DND-41 (cell line): ENCODE measurements at regions not wholly inside any gene's neighbourhood (a gene's known extent, or its start where the extent isn't known, plus 50 kb on each side); places are given as distances from the start of the nearest gene placed in this dataset.

Experiments used
- ATAC-seq: fragments of 200-7000 bp; cut with Tn5 transposase; 3 replicates; pipeline ENCODE4 v1.9.1; 2021; ENCODE audit warnings: low read depth; ENCODE audit not compliant: insufficient read depth
- DNase-seq: peaks from one replicate; pipeline ENCODE4 v3.0.0-alpha.2; 2020
- H2AFZ ChIP-seq: 2 replicates; pipeline ENCODE4 v1.6.0; 2012; ENCODE audit warnings: low read depth, low read length
- H3K27ac ChIP-seq: 2 replicates; pipeline ENCODE4 v1.5.1; 2012; ENCODE audit warnings: low read length, inconsistent platforms
- H3K27me3 ChIP-seq: fragments of 200-600 bp; sonication (generic); 2 replicates; pipeline ENCODE4 v1.6.0; 2012; ENCODE audit warnings: low read length, mild to moderate bottlenecking, inconsistent platforms; ENCODE audit not compliant: insufficient read depth, poor library complexity
- H3K36me3 ChIP-seq: 2 replicates; pipeline ENCODE4 v1.5.1; 2012; ENCODE audit warnings: low read length, inconsistent platforms; ENCODE audit not compliant: insufficient read depth
- H3K4me1 ChIP-seq: 2 replicates; pipeline ENCODE4 v1.5.1; 2012; ENCODE audit warnings: mild to moderate bottlenecking, low read length; ENCODE audit not compliant: insufficient read depth
- H3K4me2 ChIP-seq: 2 replicates; pipeline ENCODE4 v1.6.0; 2012; ENCODE audit warnings: mild to moderate bottlenecking, moderate library complexity, low read length, inconsistent platforms; ENCODE audit not compliant: insufficient read depth
- H3K4me3 ChIP-seq, 2 experiments: fragments of 200-600 bp in 1 of 2; shearing (Covaris generic) in 1 of 2; 2 replicates each; pipeline ENCODE4 v1.5.1; 2012 to 2016; ENCODE audit warnings: inconsistent platforms in 2 of 2, low read length in 2 of 2, mild to moderate bottlenecking in 2 of 2, low read depth in 1 of 2, moderate library complexity in 1 of 2
- H3K79me2 ChIP-seq: 2 replicates; pipeline ENCODE4 v1.6.0; 2012; ENCODE audit warnings: low read length, inconsistent platforms; ENCODE audit not compliant: insufficient read depth
- H3K9ac ChIP-seq: 2 replicates; pipeline ENCODE4 v1.6.0; 2012; ENCODE audit warnings: low read depth, mild to moderate bottlenecking, inconsistent platforms, low read length, moderate library complexity
- H3K9me3 ChIP-seq: 2 replicates; pipeline ENCODE4 v1.5.1; 2012; ENCODE audit warnings: low read length, moderate library complexity, mild to moderate bottlenecking, inconsistent platforms; ENCODE audit not compliant: insufficient read depth, severe bottlenecking
- H4K20me1 ChIP-seq: 2 replicates; pipeline ENCODE4 v1.6.0; 2012; ENCODE audit warnings: low read length; ENCODE audit not compliant: insufficient read depth
- CTCF ChIP-seq: IDR thresholded peaks from 2 replicates; pipeline ENCODE4 v1.5.1; 2012; ENCODE audit warnings: borderline replicate concordance, low read length, moderate library complexity, mild to moderate bottlenecking; ENCODE audit not compliant: poor library complexity, severe bottlenecking; ENCODE audit errors: extremely low read depth
- EZH2 ChIP-seq: IDR thresholded peaks from 3 replicates; pipeline ENCODE4 v1.6.1; 2012; ENCODE audit warnings: borderline replicate concordance, low read depth, mild to moderate bottlenecking, moderate library complexity, low read length, inconsistent platforms; ENCODE audit not compliant: severe bottlenecking

- Histone ChIP-seq H4K20me1 (no peaks in the 10 kb centered on the region), H2AFZ (no peak overlapping the region), H3K27ac (no peak overlapping the region), H3K4me3 (no peak overlapping the region), H3K27me3 (no peaks in the 10 kb centered on the region), H3K9me3 (no peaks in the 10 kb centered on the region), H3K9ac (no peak overlapping the region), H3K79me2 (no peaks in the 10 kb centered on the region), H3K4me2 (no peak overlapping the region), H3K36me3 (no peaks in the 10 kb centered on the region), H3K4me1 (no peaks in the 10 kb centered on the region)
- ATAC-seq (no peak), DNase-seq (no peak)
- no peak for TF ChIP-seq CTCF
- no peak for TF ChIP-seq EZH2
These were observed 232.1 kb downstream of the C11orf87 start for GRCh38 chr11:109654091-109654490.

- Histone ChIP-seq H3K9ac (no peak overlapping the region), H3K27ac (no peak overlapping the region), H2AFZ (no peak overlapping the region), H3K4me2 (no peak overlapping the region), H3K79me2 (no peaks in the 10 kb centered on the region), H3K4me1 (no peaks in the 10 kb centered on the region), H3K36me3 (no peaks in the 10 kb centered on the region), H3K9me3 (no peaks in the 10 kb centered on the region), H3K27me3 (no peaks in the 10 kb centered on the region), H4K20me1 (no peaks in the 10 kb centered on the region), H3K4me3 (no peak overlapping the region)
- DNase-seq (no peak), ATAC-seq (no peak)
- TF ChIP-seq CTCF (no peak), EZH2 (no peak)
These were observed 236.2 kb downstream of the C11orf87 start for GRCh38 chr11:109658190-109658589.

- Histone ChIP-seq H3K4me1 (no peaks in the 10 kb centered on the region), H3K36me3 (no peaks in the 10 kb centered on the region), H3K27me3 (no peaks in the 10 kb centered on the region), H4K20me1 (no peaks in the 10 kb centered on the region), H3K9me3 (no peaks in the 10 kb centered on the region), H3K4me2 (no peak overlapping the region), H2AFZ (no peak overlapping the region), H3K79me2 (no peaks in the 10 kb centered on the region), H3K4me3 (no peak overlapping the region), H3K27ac (no peak overlapping the region), H3K9ac (no peak overlapping the region)
- no peak for TF ChIP-seq CTCF
- TF ChIP-seq EZH2: no peak
- DNase-seq (no peak), ATAC-seq (no peak)
These were observed 245.7 kb downstream of the C11orf87 start for GRCh38 chr11:109667719-109668118.

GRCh38 chr11:109668973-109669634, 247.1 kb downstream of the C11orf87 start:
- Histone ChIP-seq H3K79me2 (no peaks in the 10 kb centered on the region), H4K20me1 (no peaks in the 10 kb centered on the region), H3K36me3 (no peaks in the 10 kb centered on the region), H3K27ac (no peak overlapping the region), H3K4me3 (no peak overlapping the region), H3K9ac (no peak overlapping the region), H3K9me3 (no peaks in the 10 kb centered on the region), H3K4me1 (no peaks in the 10 kb centered on the region), H3K27me3 (no peaks in the 10 kb centered on the region), H3K4me2 (no peak overlapping the region), H2AFZ (no peak overlapping the region)
- TF ChIP-seq EZH2 (no peak), CTCF (no peak)
- DNase-seq (no peak), ATAC-seq (no peak)
